MM.1S (cell line): ENCODE measurements at regions not wholly inside any gene's neighbourhood (a gene's known extent, or its start where the extent isn't known, plus 50 kb on each side); places are given as distances from the start of the nearest gene placed in this dataset.

ENCODE experiments used
- DNase-seq: peaks from one replicate; pipeline ENCODE4 v3.0.0-alpha.2; 2015
- H2AFZ ChIP-seq: fragments of 300-600 bp; sonication (generic); 2 replicates; pipeline ENCODE4 v1.6.0; 2016; ENCODE audit warnings: antibody characterized with exemption, low read length
- H3F3A ChIP-seq: fragments of 300-600 bp; sonication (generic); 2 replicates; pipeline ENCODE4 v1.6.1; 2016; ENCODE audit warnings: mild to moderate bottlenecking, antibody characterized with exemption, low read length, moderate library complexity, mixed read lengths; ENCODE audit not compliant: insufficient read depth
- H3K27ac ChIP-seq: fragments of 300-600 bp; sonication (generic); 2 replicates; pipeline ENCODE4 v1.5.1; 2016; ENCODE audit warnings: mild to moderate bottlenecking, low read length
- H3K27me3 ChIP-seq: fragments of 300-600 bp; sonication (generic); replicated peaks from 2 replicates; pipeline ENCODE4 v1.6.0; 2016; ENCODE audit warnings: low read length; ENCODE audit not compliant: insufficient read depth
- H3K36me3 ChIP-seq: fragments of 300-600 bp; sonication (generic); replicated peaks from 2 replicates; pipeline ENCODE4 v1.6.1; 2016; ENCODE audit warnings: mild to moderate bottlenecking, low read length, mixed read lengths; ENCODE audit not compliant: insufficient read depth
- H3K4me1 ChIP-seq: fragments of 300-600 bp; sonication (generic); 2 replicates; pipeline ENCODE4 v1.6.1; 2016; ENCODE audit warnings: low read length, mixed read lengths
- H3K4me2 ChIP-seq: fragments of 300-600 bp; sonication (generic); 2 replicates; pipeline ENCODE4 v1.6.0; 2016; ENCODE audit warnings: low read depth, low read length
- H3K4me3 ChIP-seq: fragments of 300-600 bp; sonication (generic); 2 replicates; pipeline ENCODE4 v1.5.1; 2016; ENCODE audit warnings: low read length, mixed read lengths
- H3K79me2 ChIP-seq: fragments of 300-600 bp; sonication (generic); 2 replicates; pipeline ENCODE4 v1.6.1; 2016; ENCODE audit warnings: mixed run types, low read length, mixed read lengths
- H3K9ac ChIP-seq: fragments of 300-600 bp; sonication (generic); 2 replicates; pipeline ENCODE4 v1.6.1; 2016; ENCODE audit warnings: low read length, mixed read lengths
- H3K9me2 ChIP-seq: fragments of 300-600 bp; sonication (generic); replicated peaks from 2 replicates; pipeline ENCODE4 v1.6.1; 2016; ENCODE audit warnings: mild to moderate bottlenecking, low read length, mixed read lengths; ENCODE audit not compliant: insufficient read depth
- H3K9me3 ChIP-seq: fragments of 300-600 bp; sonication (generic); replicated peaks from 2 replicates; pipeline ENCODE4 v1.6.1; 2016; ENCODE audit warnings: mild to moderate bottlenecking, low read length, mixed read lengths; ENCODE audit not compliant: insufficient read depth
- H4K20me1 ChIP-seq: fragments of 300-600 bp; sonication (generic); 2 replicates; pipeline ENCODE4 v1.6.1; 2016; ENCODE audit warnings: mild to moderate bottlenecking, low read length, moderate library complexity, mixed read lengths; ENCODE audit not compliant: insufficient read depth
- CTCF ChIP-seq: fragments of 300-600 bp; sonication (generic); IDR thresholded peaks from 2 replicates; pipeline ENCODE4 v1.5.1; 2016; ENCODE audit warnings: antibody characterized with exemption, low read length, mixed read lengths
- EZH2 ChIP-seq: fragments of 300-600 bp; sonication (generic); optimal IDR thresholded peaks from 2 replicates; pipeline ENCODE3; 2017; ENCODE audit warnings: low read depth, mild to moderate bottlenecking, antibody characterized with exemption, low read length, mixed read lengths
- EZH2phosphoT487 ChIP-seq: fragments of 300-600 bp; sonication (generic); IDR thresholded peaks from 2 replicates; pipeline ENCODE4 v1.6.1; 2018; ENCODE audit warnings: antibody characterized with exemption, low read length

- no peaks in the 10 kb centered on the region for H3K36me3 ChIP-seq
- H3K4me2 ChIP-seq: no peak overlapping the region
- H3K79me2 ChIP-seq: no peaks in the 10 kb centered on the region
- no peak overlapping the region for H3K9ac ChIP-seq
- H3K9me2 ChIP-seq: no peaks in the 10 kb centered on the region
- no peaks in the 10 kb centered on the region for H3K9me3 ChIP-seq
- no peaks in the 10 kb centered on the region for H3K27me3 ChIP-seq
- no peak overlapping the region for H3K4me3 ChIP-seq
- no peak for DNase-seq
- no peaks in the 10 kb centered on the region for H3F3A ChIP-seq
- H2AFZ ChIP-seq: no peak overlapping the region
- no peaks in the 10 kb centered on the region for H3K4me1 ChIP-seq
- no peak overlapping the region for H3K27ac ChIP-seq
- TF ChIP-seq CTCF (no peak), EZH2phosphoT487 (no peak), EZH2 (no peak)
- no peaks in the 10 kb centered on the region for H4K20me1 ChIP-seq
Observed at GRCh38 chr1:163770265-163770664, 448.5 kb downstream of the NUF2 start.

- no peaks in the 10 kb centered on the region for H3K36me3 ChIP-seq
Observed at GRCh38 chr1:163771637-163772036, 449.9 kb downstream of the NUF2 start.

GRCh38 chr1:163772246-163772645, 450.5 kb downstream of the NUF2 start:
- Histone ChIP-seq H3K4me2 (no peak overlapping the region), H3K4me3 (no peak overlapping the region), H3K79me2 (no peaks in the 10 kb centered on the region), H3K4me1 (no peaks in the 10 kb centered on the region), H3K27me3 (no peaks in the 10 kb centered on the region), H3K9ac (no peak overlapping the region), H3K27ac (no peak overlapping the region), H3F3A (no peaks in the 10 kb centered on the region), H4K20me1 (no peaks in the 10 kb centered on the region), H2AFZ (no peak overlapping the region), H3K36me3 (no peaks in the 10 kb centered on the region), H3K9me2 (no peaks in the 10 kb centered on the region), H3K9me3 (no peaks in the 10 kb centered on the region)
- no peak for DNase-seq
- TF ChIP-seq EZH2 (no peak), CTCF (no peak), EZH2phosphoT487 (no peak)

More at GRCh38 chr1:163771637-163772036, 449.9 kb downstream of the NUF2 start:
- Histone ChIP-seq H3K9me2 (no peaks in the 10 kb centered on the region), H3F3A (no peaks in the 10 kb centered on the region), H4K20me1 (no peaks in the 10 kb centered on the region), H3K27me3 (no peaks in the 10 kb centered on the region), H3K9me3 (no peaks in the 10 kb centered on the region), H3K79me2 (no peaks in the 10 kb centered on the region), H2AFZ (no peak overlapping the region), H3K9ac (no peak overlapping the region), H3K4me2 (no peak overlapping the region), H3K4me3 (no peak overlapping the region), H3K4me1 (no peaks in the 10 kb centered on the region), H3K27ac (no peak overlapping the region)
- TF ChIP-seq CTCF: no peak
- TF ChIP-seq EZH2: no peak
- no peak for TF ChIP-seq EZH2phosphoT487
- DNase-seq: no peak

GRCh38 chr1:163773396-163773795, 451.6 kb downstream of the NUF2 start:
- TF ChIP-seq EZH2: no peak
- TF ChIP-seq EZH2phosphoT487: no peak
- no peak for TF ChIP-seq CTCF

More at GRCh38 chr1:163773396-163773795, 451.6 kb downstream of the NUF2 start:
- no peak overlapping the region for H2AFZ ChIP-seq
- H3K9ac ChIP-seq: no peak overlapping the region
- no peaks in the 10 kb centered on the region for H4K20me1 ChIP-seq
- H3K4me1 ChIP-seq: no peaks in the 10 kb centered on the region
- H3K27ac ChIP-seq: no peak overlapping the region
- no peak overlapping the region for H3K4me3 ChIP-seq
- no peaks in the 10 kb centered on the region for H3F3A ChIP-seq
- H3K9me3 ChIP-seq: no peaks in the 10 kb centered on the region
- H3K4me2 ChIP-seq: no peak overlapping the region
- no peaks in the 10 kb centered on the region for H3K79me2 ChIP-seq
- no peak for DNase-seq
- H3K27me3 ChIP-seq: no peaks in the 10 kb centered on the region
- H3K9me2 ChIP-seq: no peaks in the 10 kb centered on the region
- no peaks in the 10 kb centered on the region for H3K36me3 ChIP-seq
